HCT116 (cell line): ENCODE measurements at regions not wholly inside any gene's neighbourhood (a gene's known extent, or its start where the extent isn't known, plus 50 kb on each side); places are given as distances from the start of the nearest gene placed in this dataset.
"Not testable (repeated sequence)": the region's sequence is repeated elsewhere in the genome, so short reads cannot be mapped to it uniquely, and the experiment has no call there.

Source experiments
- ATAC-seq: fragments of 200-7000 bp; cut with Tn5 transposase; 2 replicates; pipeline ENCODE4 v1.9.1; 2020; ENCODE audit warnings: mild to moderate bottlenecking, moderate library complexity
- BruUV-seq: library from RNA; stranded (reverse); fragments of 400-500 nt; replicated peaks from 2 replicates; lab custom pipeline; 2021; lab: Mats Ljungman, UMichigan
- CTCF ChIA-PET: fragments of 300-600 bp; sonication (Branson Sonifier 250); formaldehyde crosslinking; loops from one replicate; lab custom pipeline; 2021; ENCODE audit warnings: antibody characterized with exemption; lab: Charles Lee
- POLR2A ChIA-PET: fragments of 300-600, 350-600 bp; sonication (Branson Sonifier 250); formaldehyde crosslinking; loops from one replicate; lab custom pipeline; 2021; ENCODE audit warnings: antibody characterized with exemption; lab: Charles Lee
- RAD21 ChIA-PET, 2 experiments: fragments of 300-600 bp; sonication (Branson Sonifier 250); formaldehyde crosslinking; loops; one replicate each; lab custom pipeline; 2023; ENCODE audit warnings: low total read pairs in 2 of 2; ENCODE audit not compliant: uncharacterized antibody in 2 of 2, unreplicated experiment in 2 of 2, low non-redundant PET in 1 of 2; lab: Charles Lee
- DNase-seq: peaks from one replicate; pipeline ENCODE4 v3.0.0-alpha.2; 2010; ENCODE audit warnings: low read depth, low spot score
- H2AFZ ChIP-seq: fragments of 200-600 bp; shearing (Covaris generic), sonication (generic); 2 replicates; pipeline ENCODE4 v1.6.1; 2017; ENCODE audit warnings: low read depth, mixed run types, mixed read lengths, antibody characterized with exemption, low read length; ENCODE audit not compliant: poor library complexity, severe bottlenecking
- H3K27ac ChIP-seq: 2 replicates; pipeline ENCODE4 v1.5.1; 2012; ENCODE audit warnings: low read depth, low read length
- H3K27me3 ChIP-seq: fragments of 200-600 bp; sonication (generic); 2 replicates; pipeline ENCODE4 v1.6.1; 2016; ENCODE audit warnings: mixed run types, low read length, mixed read lengths; ENCODE audit not compliant: insufficient read depth
- H3K36me3 ChIP-seq, 2 experiments: fragments of 200-500 bp in 1 of 2; fragments of 200-600 bp in 1 of 2; sonication (Bioruptor generic) in 1 of 2; sonication (generic) in 1 of 2; 2 replicates each; pipeline versions ENCODE4 v1.5.1 to v1.6.1; 2014 to 2016; ENCODE audit warnings: low read length in 2 of 2, inconsistent platforms in 1 of 2, mixed read lengths in 1 of 2, mixed run types in 1 of 2; ENCODE audit not compliant: insufficient read depth in 2 of 2, control insufficient read depth in 1 of 2
- H3K4me1 ChIP-seq, 2 experiments: fragments of 200-600 bp in 1 of 2; sonication (generic) in 1 of 2; 2 replicates each; pipeline versions ENCODE4 v1.5.1 to v1.6.1; 2012 to 2017; ENCODE audit warnings: low read length in 2 of 2, inconsistent platforms in 1 of 2, mild to moderate bottlenecking in 1 of 2, mixed read lengths in 1 of 2, mixed run types in 1 of 2, moderate library complexity in 1 of 2; ENCODE audit not compliant: insufficient read depth in 2 of 2, control insufficient read depth in 1 of 2
- H3K4me2 ChIP-seq: fragments of 200-600 bp; sonication (generic); 2 replicates; pipeline ENCODE4 v1.6.1; 2017; ENCODE audit warnings: mixed run types, low read length, mixed read lengths
- H3K4me3 ChIP-seq, 2 experiments: fragments of 200-600 bp in 1 of 2; sonication (generic) in 1 of 2; replicated peaks in 1 of 2; 2 replicates each; pipeline ENCODE4 v1.5.1; 2011 to 2016; ENCODE audit warnings: low read length in 2 of 2, control low read depth in 1 of 2, low read depth in 1 of 2, mild to moderate bottlenecking in 1 of 2, mixed read lengths in 1 of 2, mixed run types in 1 of 2
- H3K79me2 ChIP-seq: fragments of 200-600 bp; sonication (generic); 2 replicates; pipeline ENCODE4 v1.6.1; 2017; ENCODE audit warnings: mild to moderate bottlenecking, mixed run types, low read length, moderate library complexity, mixed read lengths; ENCODE audit not compliant: insufficient read depth
- H3K9ac ChIP-seq: fragments of 200-600 bp; sonication (generic); 2 replicates; pipeline ENCODE4 v1.6.1; 2016; ENCODE audit warnings: low read length, mixed read lengths
- H3K9me2 ChIP-seq: fragments of 200-600 bp; sonication (generic), shearing (Covaris generic); 2 replicates; pipeline ENCODE4 v1.6.1; 2017; ENCODE audit warnings: mixed run types, mild to moderate bottlenecking, moderate library complexity; ENCODE audit not compliant: insufficient read depth
- H3K9me3 ChIP-seq, 2 experiments: fragments of 200-500 bp in 1 of 2; fragments of 200-600 bp in 1 of 2; sonication (Bioruptor generic) in 1 of 2; sonication (generic) in 1 of 2; 2 replicates each; pipeline ENCODE4 v1.6.1; 2014 to 2017; ENCODE audit warnings: low read length in 2 of 2, mixed read lengths in 2 of 2, inconsistent platforms in 1 of 2, low read depth in 1 of 2, mild to moderate bottlenecking in 1 of 2, mixed run types in 1 of 2, moderate library complexity in 1 of 2; ENCODE audit not compliant: control insufficient read depth in 1 of 2, insufficient read depth in 1 of 2
- H4K20me1 ChIP-seq: fragments of 200-600 bp; sonication (generic), shearing (Covaris generic); 2 replicates; pipeline ENCODE4 v1.6.1; 2017; ENCODE audit warnings: mixed run types, mild to moderate bottlenecking, moderate library complexity; ENCODE audit not compliant: insufficient read depth
- intact Hi-C: fragments of 100-400 bp; cut with micrococcal nuclease; formaldehyde crosslinking; loops from 2 replicates; pipeline ENCODE4 v1.10.0; 2022

- CTCF ChIA-PET, H2AFZ ChIP-seq, H3K36me3 ChIP-seq, H3K9me2 ChIP-seq, POLR2A ChIA-PET, H3K9me3 ChIP-seq, H3K4me2 ChIP-seq, H3K27ac ChIP-seq, H4K20me1 ChIP-seq, H3K4me3 ChIP-seq, ATAC-seq, H3K9ac ChIP-seq, H3K27me3 ChIP-seq, H3K79me2 ChIP-seq, BruUV-seq, DNase-seq, RAD21 ChIA-PET, H3K4me1 ChIP-seq, intact Hi-C loops: not testable (repeated sequence)
These were observed 337.5 kb downstream of the CWH43 start for GRCh38 chr4:49323573-49323940.
